HepG2 (cell line): ENCODE measurements at regions not wholly inside any gene's neighbourhood (a gene's known extent, or its start where the extent isn't known, plus 50 kb on each side); places are given as distances from the start of the nearest gene placed in this dataset.

Source experiments
- ATAC-seq: fragments of 200-7000 bp; cut with Tn5 transposase; 3 replicates; pipeline ENCODE4 v1.9.1; 2020; ENCODE audit warnings: mild to moderate bottlenecking, moderate library complexity
- BruUV-seq: library from RNA; stranded (reverse); fragments of 400-500 nt; replicated peaks from 2 replicates; lab custom pipeline; 2021; lab: Mats Ljungman, UMichigan
- CTCF ChIA-PET: fragments of 300-600 bp; formaldehyde crosslinking; extraction: SDS; loops from one replicate; lab custom pipeline; 2021; ENCODE audit warnings: low total read pairs, inconsistent platforms, low intra/inter-chr PET ratio; lab: Yijun Ruan, JAX
- POLR2A ChIA-PET: fragments of 350-600 bp; sonication (Branson Sonifier 250); formaldehyde crosslinking; loops from one replicate; lab custom pipeline; 2020; ENCODE audit warnings: antibody characterized with exemption, inconsistent platforms; lab: Yijun Ruan, JAX
- DNase-seq: peaks from one replicate; pipeline ENCODE4 v3.0.0-alpha.2; 2015; ENCODE audit warnings: low spot score
- FAIRE-seq: peaks from 3 replicates; lab custom pipeline; 2011; peaks lifted over from hg19 to GRCh38; lab: Jason Lieb, UNC
- H2AFZ ChIP-seq: one replicate; pipeline ENCODE4 v1.6.1; 2011; ENCODE audit warnings: low read length, inconsistent platforms
- H3K27ac ChIP-seq: fragments of 300-600 bp; 3 replicates; pipeline ENCODE4 v1.8.0; 2011; ENCODE audit warnings: mixed run types, mild to moderate bottlenecking, mixed read lengths, low read length, inconsistent platforms; ENCODE audit not compliant: insufficient read depth; ENCODE audit errors: extremely low read length
- H3K27me3 ChIP-seq, 2 experiments: fragments of 200-600 bp in 1 of 2; 2 replicates in 1 of 2; 3 replicates in 1 of 2; pipeline versions ENCODE4 v1.6.0 to v1.8.0; 2011; ENCODE audit warnings: low read length in 2 of 2, mild to moderate bottlenecking in 2 of 2, moderate library complexity in 2 of 2, inconsistent platforms in 1 of 2; ENCODE audit not compliant: insufficient read depth in 2 of 2, control insufficient read depth in 1 of 2
- H3K36me3 ChIP-seq, 2 experiments: fragments of 200-600 bp in 1 of 2; replicated peaks in 1 of 2; 2 replicates in 1 of 2; 3 replicates in 1 of 2; pipeline versions ENCODE4 v1.5.1 to v1.8.0; 2011; ENCODE audit warnings: low read length in 2 of 2, inconsistent platforms in 1 of 2; ENCODE audit not compliant: insufficient read depth in 2 of 2, control insufficient read depth in 1 of 2
- H3K4me1 ChIP-seq: 2 replicates; pipeline ENCODE4 v1.5.1; 2012; ENCODE audit warnings: low read length, inconsistent platforms; ENCODE audit not compliant: insufficient read depth
- H3K4me2 ChIP-seq: 2 replicates; pipeline ENCODE4 v1.6.0; 2011; ENCODE audit warnings: low read depth, low read length, inconsistent platforms
- H3K4me3 ChIP-seq, 3 experiments: fragments of 200-600 bp in 1 of 3; sonication (generic), shearing (Covaris generic) in 1 of 3; replicated peaks in 1 of 3; 2 replicates each; pipeline ENCODE4 v1.5.1; 2011 to 2016; ENCODE audit warnings: low read length in 3 of 3, inconsistent platforms in 2 of 3, low read depth in 2 of 3, mild to moderate bottlenecking in 2 of 3, control low read depth in 1 of 3, mixed read lengths in 1 of 3; ENCODE audit not compliant: insufficient read depth in 1 of 3
- H3K79me2 ChIP-seq: one replicate; pipeline ENCODE4 v1.6.1; 2011; ENCODE audit warnings: low read length, inconsistent platforms; ENCODE audit not compliant: insufficient read depth
- H3K9ac ChIP-seq: 2 replicates; pipeline ENCODE4 v1.6.0; 2011; ENCODE audit warnings: mild to moderate bottlenecking, low read depth, low read length, inconsistent platforms; ENCODE audit not compliant: insufficient read depth
- H3K9me3 ChIP-seq: 2 replicates; pipeline ENCODE4 v1.5.1; 2012; ENCODE audit warnings: mild to moderate bottlenecking, low read length
- H4K20me1 ChIP-seq: 2 replicates; pipeline ENCODE4 v1.6.0; 2011; ENCODE audit warnings: inconsistent platforms, mild to moderate bottlenecking, low read length, moderate library complexity; ENCODE audit not compliant: insufficient read depth
- GPN1 ChIP-seq: sonication (generic); formaldehyde crosslinking; IDR thresholded peaks from 2 replicates; pipeline ENCODE4 v1.5.1; 2020; ENCODE audit warnings: missing genetic modification reagents, borderline replicate concordance
- NBN ChIP-seq: fragments of 450-650 bp; conservative IDR thresholded peaks from 2 replicates; pipeline ENCODE4 v1.6.1; 2017
- PHF20 ChIP-seq: sonication (generic); formaldehyde crosslinking; IDR thresholded peaks from 2 replicates; pipeline ENCODE4 v1.5.0; 2020; ENCODE audit warnings: mild to moderate bottlenecking, missing genetic modification reagents
- RFX3 ChIP-seq: IDR thresholded peaks from 2 replicates; pipeline ENCODE4 v1.6.1; 2016; ENCODE audit warnings: missing biosample characterization, missing genetic modification reagents
- ZNF383 ChIP-seq: sonication (generic); formaldehyde crosslinking; IDR thresholded peaks from 2 replicates; pipeline ENCODE4 v1.4.0; 2020; ENCODE audit warnings: missing genetic modification reagents, mild to moderate bottlenecking, borderline replicate concordance
- ZNF451 ChIP-seq: sonication (generic); formaldehyde crosslinking; IDR thresholded peaks from 2 replicates; pipeline ENCODE4 v1.5.0; 2020; ENCODE audit warnings: mild to moderate bottlenecking, missing genetic modification reagents
- ZNF768 ChIP-seq: sonication (generic); formaldehyde crosslinking; IDR thresholded peaks from 2 replicates; pipeline ENCODE4 v1.4.0; 2020; ENCODE audit warnings: missing genetic modification reagents
- WGBS: methylation state at CpG from one replicate; pipeline ENCODE4 v1.1.6; 2017; ENCODE audit warnings: low lambda C conversion rate; 5-methylcytosine and 5-hydroxymethylcytosine counted together
- in situ Hi-C: cut with HindIII; loops from 2 replicates; pipeline ENCODE4 v1.10.0; 2017; ENCODE audit warnings: low pct_unique_long_range_greater_than_20kb; ENCODE audit not compliant: extremely low pct_ligation_motif_present
- intact Hi-C: fragments of 100-400 bp; cut with micrococcal nuclease; formaldehyde crosslinking; loops from one replicate; pipeline ENCODE4 v1.10.0; 2022; ENCODE audit not compliant: unreplicated experiment
- TF ChIP-seq, protein P1 (sequence below): sonication (generic); formaldehyde crosslinking; IDR thresholded peaks from 2 replicates; pipeline ENCODE4 v1.4.0; 2020; ENCODE audit warnings: mild to moderate bottlenecking, missing genetic modification reagents
- TF ChIP-seq, protein P2 (sequence below): sonication (generic); formaldehyde crosslinking; IDR thresholded peaks from 2 replicates; pipeline ENCODE4 v1.4.0; 2020; ENCODE audit warnings: missing genetic modification reagents

DNA sequence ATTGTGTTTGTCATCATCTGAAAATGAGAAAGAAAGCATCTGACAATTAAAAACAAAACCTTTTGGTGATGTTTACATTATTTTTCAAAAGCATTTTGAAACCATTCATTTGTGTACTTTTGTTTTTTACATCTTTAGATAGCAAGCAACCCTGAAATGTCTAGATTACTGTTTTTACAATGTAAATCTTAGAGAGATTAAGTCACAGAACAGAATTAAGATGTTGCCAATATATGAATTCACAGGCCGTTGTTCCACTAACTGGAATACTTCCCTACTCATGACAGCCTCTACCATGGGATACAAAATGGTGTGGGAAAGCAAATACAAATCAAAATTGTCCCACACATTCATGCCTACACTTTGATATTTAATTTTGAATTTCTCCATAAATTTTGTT, 480.0 kb upstream of the ZEB2 start (continued):
- TF ChIP-seq, protein P1, sequence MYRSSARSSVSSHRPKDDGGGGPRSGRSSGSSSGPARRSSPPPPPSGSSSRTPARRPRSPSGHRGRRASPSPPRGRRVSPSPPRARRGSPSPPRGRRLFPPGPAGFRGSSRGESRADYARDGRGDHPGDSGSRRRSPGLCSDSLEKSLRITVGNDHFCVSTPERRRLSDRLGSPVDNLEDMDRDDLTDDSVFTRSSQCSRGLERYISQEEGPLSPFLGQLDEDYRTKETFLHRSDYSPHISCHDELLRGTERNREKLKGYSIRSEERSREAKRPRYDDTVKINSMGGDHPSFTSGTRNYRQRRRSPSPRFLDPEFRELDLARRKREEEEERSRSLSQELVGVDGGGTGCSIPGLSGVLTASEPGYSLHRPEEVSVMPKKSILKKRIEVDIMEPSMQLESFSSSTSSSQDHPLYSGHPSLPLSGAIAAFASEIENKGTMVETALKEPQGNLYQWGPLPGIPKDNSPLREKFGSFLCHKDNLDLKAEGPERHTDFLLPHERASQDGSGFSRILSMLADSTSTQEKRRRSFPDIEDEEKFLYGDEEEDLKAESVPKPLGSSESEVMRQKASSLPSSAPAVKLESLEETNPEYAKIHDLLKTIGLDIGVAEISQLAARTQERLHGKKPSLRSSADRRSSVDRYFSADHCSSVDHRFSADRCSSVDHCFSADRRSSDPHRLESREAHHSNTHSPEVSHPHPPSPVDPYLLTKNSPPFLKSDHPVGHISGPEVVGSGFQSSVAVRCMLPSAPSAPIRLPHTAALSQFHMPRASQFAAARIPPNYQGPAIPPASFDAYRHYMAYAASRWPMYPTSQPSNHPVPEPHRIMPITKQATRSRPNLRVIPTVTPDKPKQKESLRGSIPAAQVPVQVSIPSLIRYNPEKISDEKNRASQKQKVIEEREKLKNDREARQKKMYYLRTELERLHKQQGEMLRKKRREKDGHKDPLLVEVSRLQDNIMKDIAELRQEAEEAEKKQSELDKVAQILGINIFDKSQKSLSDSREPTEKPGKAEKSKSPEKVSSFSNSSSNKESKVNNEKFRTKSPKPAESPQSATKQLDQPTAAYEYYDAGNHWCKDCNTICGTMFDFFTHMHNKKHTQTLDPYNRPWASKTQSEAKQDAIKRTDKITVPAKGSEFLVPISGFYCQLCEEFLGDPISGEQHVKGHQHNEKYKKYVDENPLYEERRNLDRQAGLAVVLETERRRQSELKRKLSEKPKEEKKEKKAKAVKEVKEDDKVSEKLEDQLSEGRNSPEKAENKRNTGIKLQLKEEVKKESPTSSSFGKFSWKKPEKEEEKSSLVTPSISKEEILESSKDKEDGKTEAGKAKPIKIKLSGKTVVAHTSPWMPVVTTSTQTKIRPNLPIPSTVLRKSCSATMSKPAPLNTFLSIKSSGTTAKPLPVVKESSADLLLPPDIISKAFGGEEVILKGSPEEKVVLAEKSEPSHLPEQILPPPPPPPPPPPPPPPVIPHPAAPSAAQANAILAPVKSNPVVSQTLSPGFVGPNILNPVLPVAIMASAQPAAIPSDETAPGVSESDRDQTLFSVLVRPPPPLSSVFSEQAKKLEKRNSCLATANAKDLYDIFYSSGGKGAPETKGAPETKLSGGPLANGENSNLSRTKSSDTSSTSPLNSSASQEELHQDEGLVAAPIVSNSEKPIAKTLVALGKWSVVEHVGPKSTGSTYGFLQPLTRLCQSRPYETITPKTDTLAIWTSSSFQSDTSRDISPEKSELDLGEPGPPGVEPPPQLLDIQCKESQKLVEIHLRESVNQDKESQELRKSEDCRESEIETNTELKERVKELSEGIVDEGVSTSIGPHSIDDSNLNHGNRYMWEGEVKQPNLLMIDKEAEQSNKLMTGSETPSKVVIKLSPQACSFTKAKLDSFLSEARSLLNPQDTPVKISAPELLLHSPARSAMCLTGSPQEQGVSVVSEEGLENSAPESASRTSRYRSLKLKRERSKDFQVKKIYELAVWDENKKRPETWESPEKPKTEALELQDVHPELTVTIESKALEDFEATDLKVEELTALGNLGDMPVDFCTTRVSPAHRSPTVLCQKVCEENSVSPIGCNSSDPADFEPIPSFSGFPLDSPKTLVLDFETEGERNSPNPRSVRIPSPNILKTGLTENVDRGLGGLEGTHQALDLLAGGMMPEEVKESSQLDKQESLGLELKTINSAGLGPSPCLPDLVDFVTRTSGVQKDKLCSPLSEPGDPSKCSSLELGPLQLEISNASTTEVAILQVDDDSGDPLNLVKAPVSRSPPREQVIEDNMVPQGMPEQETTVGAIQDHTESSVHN (CRISPR knock-in tag) = no peak

DNA sequence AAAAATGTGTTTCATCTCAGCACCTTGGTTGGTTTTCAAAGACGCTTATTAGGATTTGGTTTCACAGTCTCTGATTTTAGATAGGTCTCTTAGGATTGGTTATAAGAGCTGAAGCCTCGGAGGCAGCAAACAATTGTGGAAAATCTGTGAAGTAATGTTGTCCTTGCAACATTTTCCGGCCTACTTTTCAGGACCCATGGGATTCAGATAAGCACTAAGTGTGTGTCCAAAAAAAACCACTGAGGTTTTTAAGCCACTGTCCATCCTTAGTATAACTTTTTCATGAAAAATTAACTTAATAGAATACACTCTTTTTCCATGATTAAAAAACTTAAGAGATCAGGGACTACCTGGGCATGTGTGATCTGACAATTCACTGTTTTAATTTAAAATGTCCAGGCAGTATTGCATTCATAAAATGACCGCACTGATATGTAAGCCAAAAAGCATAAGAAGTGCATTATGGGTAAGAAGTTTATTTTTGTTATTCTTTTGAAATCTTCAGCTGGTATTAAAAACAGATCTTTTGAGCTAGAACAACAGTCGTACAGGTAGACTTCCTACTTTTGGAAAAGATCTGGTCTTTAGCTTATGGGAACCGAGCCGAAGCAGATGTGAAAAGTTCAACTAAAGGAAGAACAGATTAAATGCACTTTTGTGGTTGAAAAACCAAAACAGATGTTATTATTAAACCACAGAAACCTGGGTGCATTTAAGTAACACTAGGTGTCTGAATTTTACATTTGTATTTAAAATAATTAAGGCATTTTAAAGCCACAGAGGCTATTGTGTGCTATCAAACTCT, 479.4 kb upstream of the ZEB2 start:
- 24% methylated on average over 7 of the region's 7 CpGs for WGBS
- H3K79me2 ChIP-seq = no peaks in the 10 kb centered on the region
- ChIA-PET CTCF (no interaction called here), POLR2A (no interaction called here)
- intact Hi-C loops = no loop called here
- DNase-seq (no peak), ATAC-seq (no peak), FAIRE-seq (no peak)
- in situ Hi-C loops = no loop called here
- H3K4me2 ChIP-seq = no peak overlapping the region
- H3K27me3 ChIP-seq = no peaks in the 10 kb centered on the region
- no peaks in the 10 kb centered on the region for H3K4me1 ChIP-seq
- no peaks in the 10 kb centered on the region for H3K9me3 ChIP-seq
- no TSS peak for BruUV-seq
- no peaks in the 10 kb centered on the region for H3K36me3 ChIP-seq
- H4K20me1 ChIP-seq = no peaks in the 10 kb centered on the region
- H3K4me3 ChIP-seq = no peak overlapping the region
- H3K9ac ChIP-seq = no peak overlapping the region
- no peak overlapping the region for H2AFZ ChIP-seq
- H3K27ac ChIP-seq = no peak overlapping the region
- no peak for TF ChIP-seq PHF20 (CRISPR knock-in tag)
- no peak for TF ChIP-seq RFX3 (CRISPR knock-in tag)
- TF ChIP-seq ZNF383 = no peak
- TF ChIP-seq, protein P2, sequence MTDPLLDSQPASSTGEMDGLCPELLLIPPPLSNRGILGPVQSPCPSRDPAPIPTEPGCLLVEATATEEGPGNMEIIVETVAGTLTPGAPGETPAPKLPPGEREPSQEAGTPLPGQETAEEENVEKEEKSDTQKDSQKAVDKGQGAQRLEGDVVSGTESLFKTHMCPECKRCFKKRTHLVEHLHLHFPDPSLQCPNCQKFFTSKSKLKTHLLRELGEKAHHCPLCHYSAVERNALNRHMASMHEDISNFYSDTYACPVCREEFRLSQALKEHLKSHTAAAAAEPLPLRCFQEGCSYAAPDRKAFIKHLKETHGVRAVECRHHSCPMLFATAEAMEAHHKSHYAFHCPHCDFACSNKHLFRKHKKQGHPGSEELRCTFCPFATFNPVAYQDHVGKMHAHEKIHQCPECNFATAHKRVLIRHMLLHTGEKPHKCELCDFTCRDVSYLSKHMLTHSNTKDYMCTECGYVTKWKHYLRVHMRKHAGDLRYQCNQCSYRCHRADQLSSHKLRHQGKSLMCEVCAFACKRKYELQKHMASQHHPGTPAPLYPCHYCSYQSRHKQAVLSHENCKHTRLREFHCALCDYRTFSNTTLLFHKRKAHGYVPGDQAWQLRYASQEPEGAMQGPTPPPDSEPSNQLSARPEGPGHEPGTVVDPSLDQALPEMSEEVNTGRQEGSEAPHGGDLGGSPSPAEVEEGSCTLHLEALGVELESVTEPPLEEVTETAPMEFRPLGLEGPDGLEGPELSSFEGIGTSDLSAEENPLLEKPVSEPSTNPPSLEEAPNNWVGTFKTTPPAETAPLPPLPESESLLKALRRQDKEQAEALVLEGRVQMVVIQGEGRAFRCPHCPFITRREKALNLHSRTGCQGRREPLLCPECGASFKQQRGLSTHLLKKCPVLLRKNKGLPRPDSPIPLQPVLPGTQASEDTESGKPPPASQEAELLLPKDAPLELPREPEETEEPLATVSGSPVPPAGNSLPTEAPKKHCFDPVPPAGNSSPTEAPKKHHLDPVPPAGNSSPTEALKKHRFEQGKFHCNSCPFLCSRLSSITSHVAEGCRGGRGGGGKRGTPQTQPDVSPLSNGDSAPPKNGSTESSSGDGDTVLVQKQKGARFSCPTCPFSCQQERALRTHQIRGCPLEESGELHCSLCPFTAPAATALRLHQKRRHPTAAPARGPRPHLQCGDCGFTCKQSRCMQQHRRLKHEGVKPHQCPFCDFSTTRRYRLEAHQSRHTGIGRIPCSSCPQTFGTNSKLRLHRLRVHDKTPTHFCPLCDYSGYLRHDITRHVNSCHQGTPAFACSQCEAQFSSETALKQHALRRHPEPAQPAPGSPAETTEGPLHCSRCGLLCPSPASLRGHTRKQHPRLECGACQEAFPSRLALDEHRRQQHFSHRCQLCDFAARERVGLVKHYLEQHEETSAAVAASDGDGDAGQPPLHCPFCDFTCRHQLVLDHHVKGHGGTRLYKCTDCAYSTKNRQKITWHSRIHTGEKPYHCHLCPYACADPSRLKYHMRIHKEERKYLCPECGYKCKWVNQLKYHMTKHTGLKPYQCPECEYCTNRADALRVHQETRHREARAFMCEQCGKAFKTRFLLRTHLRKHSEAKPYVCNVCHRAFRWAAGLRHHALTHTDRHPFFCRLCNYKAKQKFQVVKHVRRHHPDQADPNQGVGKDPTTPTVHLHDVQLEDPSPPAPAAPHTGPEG (CRISPR knock-in tag) = no peak
- TF ChIP-seq GPN1 (CRISPR knock-in tag) = no peak
- TF ChIP-seq ZNF768 (CRISPR knock-in tag) = no peak
- TF ChIP-seq NBN = no peak
- TF ChIP-seq ZNF451 (CRISPR knock-in tag) = no peak
